Keratinocyte (primary cell): ENCODE measurements at regions not wholly inside any gene's neighbourhood (a gene's known extent, or its start where the extent isn't known, plus 50 kb on each side); places are given as distances from the start of the nearest gene placed in this dataset.

Experiments
- DNase-seq: peaks from one replicate; pipeline ENCODE4 v3.0.0-alpha.2; 2011; ENCODE audit warnings: low read depth, missing footprints, low spot score
- FAIRE-seq: peaks from 2 replicates; lab custom pipeline; 2011; peaks lifted over from hg19 to GRCh38; lab: Jason Lieb, UNC
- H2AFZ ChIP-seq: 2 replicates; pipeline ENCODE4 v1.6.0; 2012; ENCODE audit warnings: low read length, control low read depth, inconsistent platforms; ENCODE audit not compliant: control insufficient read depth
- H3K27ac ChIP-seq: 2 replicates; pipeline ENCODE4 v1.5.1; 2011; ENCODE audit warnings: low read length; ENCODE audit not compliant: control insufficient read depth, insufficient read depth
- H3K27me3 ChIP-seq: 3 replicates; pipeline ENCODE4 v1.6.0; 2011; ENCODE audit warnings: low read length; ENCODE audit not compliant: control insufficient read depth, insufficient read depth; ENCODE audit errors: extremely low read depth
- H3K36me3 ChIP-seq, 2 experiments: 2 replicates in 1 of 2; 3 replicates in 1 of 2; pipeline ENCODE4 v1.5.1; 2011; ENCODE audit warnings: low read length in 2 of 2, mild to moderate bottlenecking in 1 of 2; ENCODE audit not compliant: control insufficient read depth in 2 of 2, insufficient read depth in 2 of 2; ENCODE audit errors: extremely low read depth in 1 of 2
- H3K4me1 ChIP-seq: 3 replicates; pipeline ENCODE4 v1.5.1; 2011; ENCODE audit warnings: low read length; ENCODE audit not compliant: control insufficient read depth, insufficient read depth; ENCODE audit errors: extremely low read depth
- H3K4me2 ChIP-seq: 3 replicates; pipeline ENCODE4 v1.6.0; 2011; ENCODE audit warnings: low read depth, low read length; ENCODE audit not compliant: control insufficient read depth, insufficient read depth; ENCODE audit errors: extremely low read depth
- H3K4me3 ChIP-seq, 3 experiments: fragments of 200-600 bp in 1 of 3; sonication (generic) in 1 of 3; 2 replicates in 2 of 3; 3 replicates in 1 of 3; pipeline ENCODE4 v1.5.1; 2011 to 2016; ENCODE audit warnings: low read length in 3 of 3, mild to moderate bottlenecking in 3 of 3, control low read depth in 2 of 3, inconsistent platforms in 1 of 3, low read depth in 1 of 3, mixed read lengths in 1 of 3, mixed run types in 1 of 3, moderate library complexity in 1 of 3; ENCODE audit not compliant: control insufficient read depth in 2 of 3, insufficient read depth in 2 of 3; ENCODE audit errors: extremely low read depth in 1 of 3
- H3K79me2 ChIP-seq: 2 replicates; pipeline ENCODE4 v1.6.0; 2012; ENCODE audit warnings: low read length; ENCODE audit not compliant: control insufficient read depth, insufficient read depth
- H3K9ac ChIP-seq: 3 replicates; pipeline ENCODE4 v1.6.0; 2011; ENCODE audit warnings: low read length; ENCODE audit not compliant: control insufficient read depth, insufficient read depth; ENCODE audit errors: extremely low read depth
- H3K9me1 ChIP-seq: 3 replicates; pipeline ENCODE4 v1.6.0; 2011; ENCODE audit warnings: low read length; ENCODE audit not compliant: control insufficient read depth, insufficient read depth; ENCODE audit errors: extremely low read depth
- H3K9me3 ChIP-seq: 2 replicates; pipeline ENCODE4 v1.5.1; 2012; ENCODE audit warnings: low read depth, low read length; ENCODE audit not compliant: control insufficient read depth
- H4K20me1 ChIP-seq: 3 replicates; pipeline ENCODE4 v1.6.0; 2011; ENCODE audit warnings: low read length; ENCODE audit not compliant: control insufficient read depth, insufficient read depth; ENCODE audit errors: extremely low read depth
- EZH2 ChIP-seq: IDR thresholded peaks from one replicate; pipeline ENCODE4 v1.6.1; 2012; ENCODE audit warnings: inconsistent platforms, mild to moderate bottlenecking, low read length, moderate library complexity
- dilution Hi-C: fragments of 300-500 bp; cut with MboI; formaldehyde crosslinking; loops from one replicate; pipeline ENCODE4 v1.7.0; 2020; ENCODE audit warnings: low sequenced_read_pairs; ENCODE audit not compliant: extremely low pct_ligation_motif_present
- TF ChIP-seq, protein P1 (sequence below), 3 experiments: IDR thresholded peaks in 1 of 3; conservative IDR thresholded peaks in 1 of 3; optimal IDR thresholded peaks in 1 of 3; 2 replicates in 2 of 3; 3 replicates in 1 of 3; pipeline versions ENCODE3 to v1.5.1; 2011; ENCODE audit warnings: low read length in 3 of 3, mild to moderate bottlenecking in 3 of 3, moderate library complexity in 2 of 3, control low read depth in 1 of 3, inconsistent platforms in 1 of 3; ENCODE audit not compliant: insufficient read depth in 2 of 3; ENCODE audit errors: extremely low read depth in 1 of 3

DNA sequence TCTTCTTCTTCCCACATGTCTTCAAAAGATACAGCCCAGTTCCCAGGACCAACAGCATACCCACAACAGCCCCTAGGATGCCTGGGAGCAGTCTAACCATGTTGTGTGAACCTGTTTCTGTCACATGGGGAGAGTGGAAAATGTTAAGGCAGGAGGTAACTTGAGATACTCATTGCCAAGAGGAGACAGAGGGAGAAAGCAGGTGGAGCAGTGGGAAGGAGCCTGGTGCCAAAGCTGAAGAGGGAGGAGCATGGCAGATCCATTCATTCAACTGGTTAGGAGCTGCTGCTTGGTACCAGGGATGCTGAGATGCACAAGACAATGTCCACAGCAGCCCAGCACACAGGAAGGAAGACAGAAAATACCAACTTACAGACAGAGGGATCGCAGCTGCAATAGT is 149.8 kb upstream of the ETV3 start:
- Histone ChIP-seq H3K79me2 (no peaks in the 10 kb centered on the region), H3K9ac (no peak overlapping the region), H3K4me2 (no peak overlapping the region), H3K27me3 (no peaks in the 10 kb centered on the region), H3K36me3 (no peaks in the 10 kb centered on the region), H3K9me3 (no peaks in the 10 kb centered on the region), H4K20me1 (no peaks in the 10 kb centered on the region), H3K9me1 (no peaks in the 10 kb centered on the region), H3K27ac (no peak overlapping the region), H3K4me3 (no peak overlapping the region), H2AFZ (no peak overlapping the region), H3K4me1 (no peaks in the 10 kb centered on the region)
- no peak for DNase-seq
- FAIRE-seq = no peak
- dilution Hi-C loops = no loop called here
- TF ChIP-seq EZH2 = no peak
- TF ChIP-seq, protein P1, sequence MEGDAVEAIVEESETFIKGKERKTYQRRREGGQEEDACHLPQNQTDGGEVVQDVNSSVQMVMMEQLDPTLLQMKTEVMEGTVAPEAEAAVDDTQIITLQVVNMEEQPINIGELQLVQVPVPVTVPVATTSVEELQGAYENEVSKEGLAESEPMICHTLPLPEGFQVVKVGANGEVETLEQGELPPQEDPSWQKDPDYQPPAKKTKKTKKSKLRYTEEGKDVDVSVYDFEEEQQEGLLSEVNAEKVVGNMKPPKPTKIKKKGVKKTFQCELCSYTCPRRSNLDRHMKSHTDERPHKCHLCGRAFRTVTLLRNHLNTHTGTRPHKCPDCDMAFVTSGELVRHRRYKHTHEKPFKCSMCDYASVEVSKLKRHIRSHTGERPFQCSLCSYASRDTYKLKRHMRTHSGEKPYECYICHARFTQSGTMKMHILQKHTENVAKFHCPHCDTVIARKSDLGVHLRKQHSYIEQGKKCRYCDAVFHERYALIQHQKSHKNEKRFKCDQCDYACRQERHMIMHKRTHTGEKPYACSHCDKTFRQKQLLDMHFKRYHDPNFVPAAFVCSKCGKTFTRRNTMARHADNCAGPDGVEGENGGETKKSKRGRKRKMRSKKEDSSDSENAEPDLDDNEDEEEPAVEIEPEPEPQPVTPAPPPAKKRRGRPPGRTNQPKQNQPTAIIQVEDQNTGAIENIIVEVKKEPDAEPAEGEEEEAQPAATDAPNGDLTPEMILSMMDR (optimal IDR thresholded peaks at IDR 0.05 in 1 of 3, IDR thresholded peaks at IDR 0.05 in 1 of 3, conservative IDR thresholded peaks at IDR 0.05 in 1 of 3; ENCODE audit: extremely low read depth in 1 of 3, insufficient read depth in 2 of 3, low read length in 3 of 3) = no peak

DNA sequence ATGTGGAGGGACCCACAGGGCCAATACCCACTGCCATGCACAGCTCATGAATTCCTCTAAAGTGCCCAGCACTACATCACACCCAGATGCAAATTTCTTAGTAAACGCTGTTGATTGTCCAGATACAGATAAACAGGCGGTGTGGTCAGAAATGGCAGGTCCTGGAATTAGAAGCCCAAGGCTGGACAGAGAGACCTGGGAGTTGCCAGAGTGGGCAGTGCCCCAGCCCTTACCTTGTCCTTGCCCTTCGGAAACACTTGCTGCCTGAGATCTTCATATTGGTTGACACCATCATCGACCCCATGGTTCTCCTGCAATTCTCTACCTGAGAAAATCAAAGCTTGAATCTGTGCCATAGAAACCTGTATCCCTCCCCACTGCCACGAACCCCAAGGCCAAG is 149.3 kb upstream of the ETV3 start:
- no peaks in the 10 kb centered on the region for H3K9me1 ChIP-seq
- H3K4me1 ChIP-seq = no peaks in the 10 kb centered on the region
- no peaks in the 10 kb centered on the region for H3K36me3 ChIP-seq
- no peak overlapping the region for H3K27ac ChIP-seq
- no peaks in the 10 kb centered on the region for H3K9me3 ChIP-seq
- TF ChIP-seq EZH2 = no peak
- TF ChIP-seq, protein P1 (optimal IDR thresholded peaks at IDR 0.05 in 1 of 3, IDR thresholded peaks at IDR 0.05 in 1 of 3, conservative IDR thresholded peaks at IDR 0.05 in 1 of 3; ENCODE audit: extremely low read depth in 1 of 3, insufficient read depth in 2 of 3, low read length in 3 of 3) = no peak
- dilution Hi-C loops = no loop called here
- no peaks in the 10 kb centered on the region for H4K20me1 ChIP-seq
- H3K4me2 ChIP-seq = no peak overlapping the region
- no peak overlapping the region for H3K4me3 ChIP-seq
- no peak overlapping the region for H3K9ac ChIP-seq
- no peaks in the 10 kb centered on the region for H3K27me3 ChIP-seq
- FAIRE-seq (no peak), DNase-seq (no peak)
- no peaks in the 10 kb centered on the region for H3K79me2 ChIP-seq
- H2AFZ ChIP-seq = no peak overlapping the region
